GM19328 (cell line): ENCODE measurements at regions not wholly inside any gene's neighbourhood (a gene's known extent, or its start where the extent isn't known, plus 50 kb on each side); places are given as distances from the start of the nearest gene placed in this dataset.
"Not testable (repeated sequence)": the region's sequence is repeated elsewhere in the genome, so short reads cannot be mapped to it uniquely, and the experiment has no call there.

Experiments
- ATAC-seq: cut with Tn5 transposase; IDR thresholded peaks from one replicate; pipeline ENCODE4 v1.9.1; 2021; ENCODE audit warnings: mild to moderate bottlenecking, moderate library complexity; ENCODE audit not compliant: unreplicated experiment

DNA sequence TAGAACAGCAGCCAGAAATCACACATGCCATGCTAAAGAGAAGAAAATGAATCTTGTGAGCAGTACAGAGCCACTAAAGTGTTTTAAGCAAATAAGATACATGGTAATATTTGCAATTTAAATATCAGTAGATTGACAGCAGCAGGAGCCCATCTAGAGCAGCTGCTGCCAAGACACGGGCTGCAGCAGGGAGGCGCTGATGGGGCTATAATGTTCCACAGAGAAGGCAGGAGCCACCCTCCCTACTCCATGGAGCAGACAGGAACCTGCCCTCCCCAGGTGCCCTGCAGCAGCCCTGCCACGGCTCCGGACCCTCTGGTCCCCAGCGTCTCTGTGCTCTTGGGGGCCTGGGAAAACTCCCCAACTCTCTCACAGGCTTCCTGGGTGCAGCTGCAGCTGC is 224.1 kb upstream of the ISL1 start:
- ATAC-seq = no peak

DNA sequence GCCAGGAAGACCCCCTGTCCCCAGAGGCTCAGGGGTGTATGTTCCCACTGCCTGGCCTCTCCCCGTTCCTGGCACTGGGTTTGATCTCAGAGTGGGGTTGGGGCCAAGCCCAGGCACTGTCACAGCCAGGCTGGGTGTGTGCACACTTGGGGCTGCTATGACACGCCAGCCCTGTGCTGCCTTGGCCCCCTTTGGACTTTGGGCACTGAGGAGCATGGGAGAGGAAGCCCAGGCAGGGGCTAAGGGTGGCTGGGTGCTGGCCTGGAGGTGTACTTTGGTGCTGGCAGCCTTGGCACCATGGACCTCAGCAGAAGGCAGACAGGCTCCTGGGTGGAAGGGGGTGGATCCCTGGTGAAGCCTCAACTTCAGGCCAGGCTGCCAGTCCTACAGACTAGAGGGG is 223.6 kb upstream of the ISL1 start:
- ATAC-seq = no peak

DNA sequence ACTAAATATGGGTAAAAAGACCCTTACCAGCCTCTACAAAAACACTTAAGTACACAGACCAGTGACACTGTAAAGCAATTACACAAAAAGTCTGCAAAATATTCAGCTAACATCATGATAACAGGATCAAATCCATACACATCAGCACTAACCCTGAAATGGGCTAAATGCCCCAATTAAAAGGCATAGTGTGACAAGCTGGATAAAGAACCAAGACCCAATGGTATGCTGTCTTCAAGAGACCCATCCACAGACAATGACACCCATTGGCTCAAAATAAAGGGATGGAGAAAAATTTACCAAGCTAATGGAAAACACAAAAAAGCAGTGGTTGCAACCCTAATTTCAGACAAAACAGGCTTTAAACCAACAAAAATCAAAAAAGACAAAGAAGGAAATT is 221.0 kb upstream of the ISL1 start:
- no peak for ATAC-seq

DNA sequence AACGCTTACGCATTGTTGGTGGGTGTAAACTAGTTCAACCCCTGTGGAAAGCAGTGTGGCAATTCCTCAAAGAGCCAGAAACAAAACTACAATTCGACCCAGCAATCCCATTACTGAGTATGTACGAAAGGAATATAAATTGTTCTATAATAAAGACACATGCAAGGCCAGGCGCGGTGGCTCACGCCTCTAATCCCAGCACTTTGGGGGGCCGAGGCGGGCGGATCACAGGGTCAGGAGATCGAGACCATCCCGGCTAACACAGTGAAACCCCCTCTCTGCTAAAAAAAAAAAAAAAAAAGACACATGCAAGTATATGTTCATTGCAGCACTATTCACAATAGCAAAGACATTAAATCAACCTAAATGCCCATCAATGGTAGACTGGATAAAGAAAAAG is 217.6 kb upstream of the ISL1 start:
- ATAC-seq = not testable (repeated sequence)

DNA sequence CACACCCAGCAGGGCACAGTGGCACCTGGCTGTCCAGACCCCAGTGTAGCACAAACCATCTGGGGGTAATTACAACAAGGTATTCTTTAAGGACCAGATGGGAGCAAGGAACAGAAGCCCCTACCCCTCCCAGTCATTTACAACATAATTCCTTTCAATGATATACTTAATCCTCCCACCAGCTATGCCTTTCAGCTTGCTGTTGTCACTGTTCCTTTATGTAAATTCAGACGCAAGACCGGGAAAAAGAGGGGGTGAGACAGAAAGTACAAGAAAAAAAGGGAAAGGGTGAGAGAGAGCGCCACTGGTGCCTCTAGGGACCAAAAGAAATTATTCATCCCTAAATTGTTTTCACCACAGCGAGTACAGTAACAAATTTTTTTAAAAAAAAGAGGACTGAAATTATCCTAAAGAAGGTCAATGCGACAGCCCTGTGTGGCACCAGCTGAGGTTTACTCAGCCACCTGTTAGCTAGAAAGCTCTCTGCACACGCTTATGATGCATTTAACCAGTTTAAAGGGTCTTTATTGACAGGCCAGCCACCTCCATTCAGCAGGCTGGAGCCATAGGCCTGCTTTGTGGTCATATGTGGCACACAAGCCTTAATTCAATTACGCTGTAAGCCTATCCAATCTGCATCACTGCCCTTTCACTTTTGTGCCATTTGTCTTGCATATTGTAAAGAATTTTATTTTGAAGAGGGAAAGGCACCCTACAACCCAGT is 210.2 kb upstream of the ISL1 start:
- ATAC-seq = no peak

DNA sequence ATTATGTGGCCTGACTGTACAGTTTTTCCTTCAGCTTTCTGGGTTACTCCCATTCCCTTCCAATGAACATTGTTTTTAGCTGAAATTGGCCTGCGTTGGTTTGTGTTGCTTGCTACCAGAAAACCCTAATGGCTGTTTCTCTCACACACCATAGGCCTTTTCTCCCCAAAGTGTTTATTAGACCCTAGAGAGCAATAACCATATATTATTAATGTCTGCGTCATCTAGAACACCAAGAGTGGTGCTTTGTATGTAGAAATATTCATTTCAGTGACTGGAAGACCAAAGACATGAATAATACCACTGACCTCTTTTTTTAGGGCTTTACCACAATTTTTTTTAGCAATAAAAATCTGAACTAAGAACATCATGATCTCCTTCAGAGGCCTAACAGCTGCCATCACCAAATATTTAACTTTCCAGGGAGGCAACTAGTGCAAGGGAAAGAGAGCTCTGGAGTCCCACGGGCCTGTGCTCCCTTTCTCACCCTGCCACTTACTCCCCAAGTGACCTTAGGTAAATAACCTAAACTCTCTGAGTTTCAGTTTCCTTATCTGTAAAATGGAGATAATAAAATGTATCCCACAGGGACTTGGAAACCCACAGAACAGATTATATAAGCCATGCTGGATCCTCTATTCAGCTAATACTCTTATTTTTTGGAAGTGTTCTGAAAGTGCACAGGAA is 201.9 kb upstream of the ISL1 start:
- ATAC-seq = no peak

DNA sequence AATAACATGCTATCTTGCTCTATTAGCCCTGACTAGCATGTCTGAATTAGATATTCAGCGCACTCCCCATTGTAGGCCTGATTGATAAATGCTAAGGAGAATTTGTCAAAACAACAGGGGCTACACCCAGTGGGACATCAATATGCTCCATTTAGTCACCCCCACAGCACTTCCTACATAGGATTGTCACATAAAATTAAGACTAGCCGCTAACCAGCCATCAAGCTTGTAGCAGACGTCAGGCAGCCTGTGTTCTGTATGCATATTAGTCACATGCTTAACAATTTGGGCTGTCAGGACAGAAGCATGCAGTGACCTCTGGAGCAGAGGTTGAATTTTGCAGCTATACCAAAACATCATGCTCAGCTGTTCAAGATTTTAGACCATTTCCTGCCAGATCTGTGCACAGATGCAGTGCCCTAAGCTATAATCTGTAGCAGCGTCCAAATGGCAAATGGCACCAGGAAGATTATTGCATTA is 197.4 kb upstream of the ISL1 start:
- no peak for ATAC-seq

DNA sequence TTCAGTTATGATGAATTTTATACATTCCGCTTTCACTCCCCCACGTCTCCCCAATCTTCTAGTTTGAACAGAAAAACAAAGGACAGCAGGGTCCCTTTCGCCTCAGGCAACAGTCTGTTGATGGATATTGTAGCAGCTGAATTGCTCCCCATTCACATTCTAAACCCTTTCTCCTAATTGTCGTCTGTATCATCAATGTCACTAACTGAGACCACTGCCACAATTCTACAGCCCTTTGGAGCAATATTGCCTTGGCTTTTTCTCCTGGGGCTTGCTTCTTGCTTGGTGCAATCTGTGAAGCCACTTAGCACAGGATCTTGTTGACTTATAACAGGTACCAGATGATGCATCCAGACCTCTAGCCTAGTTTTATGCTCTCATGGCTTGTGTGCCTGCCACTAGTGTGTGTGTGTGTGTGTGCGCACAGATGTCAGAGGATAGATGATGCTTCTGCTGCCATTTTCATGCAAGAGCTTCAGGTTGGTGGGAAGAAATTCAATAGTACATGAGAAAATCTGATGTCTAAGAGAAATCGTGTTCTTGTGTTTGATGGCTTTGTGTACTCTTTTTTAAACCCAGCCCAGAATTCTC is 195.2 kb upstream of the ISL1 start:
- no peak for ATAC-seq

DNA sequence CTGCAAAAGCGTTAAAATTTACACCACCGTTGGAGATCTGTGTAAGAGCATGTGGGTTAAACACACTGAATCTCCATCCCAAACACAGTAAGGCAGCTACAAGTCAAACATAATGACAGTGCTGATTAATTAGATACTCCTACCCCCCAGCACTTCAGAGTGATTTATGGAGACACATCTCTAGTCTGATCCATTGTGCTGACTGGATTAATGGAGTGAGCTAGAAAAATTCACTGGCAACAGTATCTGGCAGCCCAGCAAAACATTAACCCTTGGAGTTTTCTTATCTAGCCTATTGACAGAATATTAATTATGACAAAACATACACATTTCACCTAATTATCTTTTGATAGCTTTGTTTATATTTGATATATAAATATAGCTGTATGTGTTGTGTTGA is 188.6 kb upstream of the ISL1 start:
- no peak for ATAC-seq

DNA sequence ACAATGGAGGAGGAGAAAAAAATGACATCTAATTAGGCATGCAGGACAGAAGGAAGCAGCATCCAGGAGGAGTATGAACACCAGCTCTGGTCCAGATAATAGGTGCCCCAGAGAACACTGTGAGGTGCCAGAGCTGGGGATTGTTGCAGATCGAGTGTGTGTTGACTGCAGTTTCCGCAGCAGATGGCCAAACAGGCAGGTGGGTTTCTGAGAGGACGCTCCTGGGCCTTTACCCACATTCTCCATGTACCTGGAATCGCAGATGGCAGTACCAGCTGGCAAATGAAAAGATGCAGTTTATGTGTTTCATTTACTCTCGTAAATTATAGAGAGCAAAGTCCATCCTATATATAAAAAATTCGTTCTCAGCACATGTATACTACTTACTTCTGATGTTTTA is 182.2 kb upstream of the ISL1 start:
- no peak for ATAC-seq

DNA sequence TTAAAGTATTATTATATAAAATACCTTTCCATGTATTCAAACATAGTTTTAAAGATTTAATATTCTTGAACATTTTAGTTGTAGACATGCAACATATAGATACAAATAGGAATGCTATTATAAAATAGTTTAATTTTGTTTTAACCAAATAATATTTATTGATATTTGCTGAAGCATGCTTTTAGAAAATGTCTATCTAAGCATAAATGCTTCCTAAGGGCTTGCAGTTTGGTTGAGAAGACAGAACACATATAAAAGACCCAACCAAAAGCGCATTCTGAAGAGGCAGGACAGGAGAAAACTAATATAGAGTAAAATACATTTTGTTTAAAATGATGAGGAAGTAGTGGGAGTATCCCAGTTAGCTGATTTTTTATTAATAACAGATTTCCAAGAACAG is 181.5 kb upstream of the ISL1 start:
- no peak for ATAC-seq

DNA sequence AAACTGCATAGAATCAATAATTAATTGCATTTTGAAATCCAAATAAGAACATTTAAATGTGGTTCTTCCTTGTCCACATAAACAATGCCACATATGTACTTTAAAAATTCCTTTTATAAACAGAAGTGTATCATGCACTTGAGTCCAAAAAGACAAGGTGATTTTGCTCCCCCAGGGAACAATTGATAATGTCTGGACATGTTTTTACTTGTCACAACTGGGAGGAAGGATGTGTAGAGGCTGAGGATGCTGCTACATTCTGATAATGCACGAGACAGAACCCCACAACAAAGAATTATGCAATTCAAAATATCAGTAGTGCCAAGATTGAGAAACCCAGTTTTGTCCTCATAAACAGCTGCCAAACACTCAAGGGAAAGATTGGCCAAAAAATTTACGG is 181.1 kb upstream of the ISL1 start:
- ATAC-seq = no peak

DNA sequence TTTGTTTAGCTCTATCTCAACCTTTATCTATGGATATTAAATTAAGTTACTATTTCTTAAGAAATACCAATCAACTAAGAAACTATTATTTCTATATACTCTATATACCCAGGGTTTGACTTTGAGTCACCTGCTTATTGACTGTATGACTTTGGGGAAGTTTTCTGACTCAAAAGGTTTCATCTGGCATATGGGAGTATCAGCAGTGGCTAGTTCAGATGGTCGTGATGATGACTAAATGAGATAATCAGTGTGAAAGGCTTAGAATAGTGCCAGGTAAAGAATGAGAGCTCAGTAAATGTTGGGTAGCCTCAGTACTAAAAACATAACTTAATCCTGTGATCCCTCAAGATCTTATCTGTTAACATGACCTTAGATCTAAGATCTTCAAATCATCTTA is 179.7 kb upstream of the ISL1 start:
- ATAC-seq = no peak

DNA sequence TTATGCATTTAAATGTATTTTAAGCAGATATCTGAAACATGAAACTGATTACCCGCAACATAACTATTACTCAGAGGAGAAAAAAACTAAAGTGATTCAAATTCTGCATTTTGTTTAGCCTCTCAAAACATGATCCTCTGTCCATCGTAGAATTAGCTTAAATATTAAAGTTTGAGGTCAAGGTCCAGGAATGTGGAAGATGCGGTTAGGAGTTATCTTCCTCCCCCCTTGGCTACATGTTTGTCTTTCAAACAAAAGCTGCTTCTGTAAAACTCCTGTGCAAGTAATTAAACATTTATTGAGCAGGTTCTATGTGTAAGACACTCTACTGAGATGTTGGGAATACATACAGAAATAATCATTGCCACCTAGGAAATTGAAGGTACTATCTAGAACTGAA is 175.0 kb upstream of the ISL1 start:
- ATAC-seq = no peak

DNA sequence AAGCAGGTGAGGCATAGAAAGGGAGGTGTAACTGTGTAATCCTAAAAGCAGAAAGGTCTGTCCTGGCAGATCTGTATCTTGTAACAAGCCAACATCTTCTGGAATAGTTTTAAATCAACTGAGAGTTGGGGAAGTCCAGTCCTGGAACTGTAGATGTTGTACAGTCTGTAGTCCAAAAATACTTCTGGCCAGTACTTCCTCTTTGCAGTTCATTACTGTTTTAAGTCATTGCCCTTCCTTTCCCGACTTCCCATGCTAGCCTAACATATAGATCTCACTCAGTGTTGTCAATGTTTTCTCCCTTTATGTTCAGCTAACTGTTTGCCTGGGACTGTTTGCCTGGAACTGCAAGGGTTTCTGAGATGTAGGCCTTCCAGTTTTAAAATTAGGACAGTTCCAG is 168.5 kb upstream of the ISL1 start:
- ATAC-seq = no peak

DNA sequence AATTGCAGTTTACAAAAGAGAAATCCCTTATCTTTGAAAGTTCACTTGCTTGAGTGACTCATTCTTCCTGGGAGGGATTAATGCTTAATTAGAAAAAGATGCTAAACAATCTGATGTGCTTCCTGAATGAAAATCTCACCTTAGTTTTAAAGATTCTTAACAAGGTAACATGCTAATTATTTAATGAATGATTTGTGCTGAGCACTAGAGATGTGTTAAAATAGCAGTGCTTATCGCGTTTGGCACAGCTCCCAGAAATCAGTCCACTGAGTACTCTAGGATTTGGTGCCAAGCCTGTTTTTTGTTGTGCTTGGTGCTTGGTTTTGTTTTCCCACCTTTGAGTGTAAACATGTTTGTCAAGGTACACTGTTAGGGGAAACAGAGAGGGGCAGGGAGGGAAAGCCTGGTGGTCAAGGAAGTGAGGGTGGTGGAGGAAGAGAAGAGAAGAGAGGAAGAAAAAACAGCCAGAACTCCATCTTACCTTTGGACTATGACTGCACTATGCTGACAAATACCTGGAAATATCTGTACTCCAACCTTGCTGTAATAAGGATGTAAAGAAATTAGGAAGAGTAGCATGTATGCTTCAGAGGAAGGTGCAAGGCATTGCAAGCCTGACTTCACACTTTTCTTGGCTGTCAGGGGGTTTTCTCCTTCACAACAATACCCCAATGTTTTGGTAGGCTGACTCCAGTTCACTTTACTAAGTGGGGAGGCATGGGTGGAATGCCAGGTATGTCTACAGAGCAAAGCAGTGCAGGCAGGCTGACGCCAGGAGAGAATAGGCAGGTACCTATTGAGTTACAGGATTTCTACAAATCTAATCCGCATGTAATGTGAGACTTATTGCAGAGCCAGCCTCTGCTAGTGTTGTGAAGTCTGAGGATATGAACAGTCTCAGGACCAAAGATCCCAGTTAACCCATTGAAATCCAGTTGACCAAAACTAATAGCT is 157.2 kb upstream of the ISL1 start:
- no peak for ATAC-seq

DNA sequence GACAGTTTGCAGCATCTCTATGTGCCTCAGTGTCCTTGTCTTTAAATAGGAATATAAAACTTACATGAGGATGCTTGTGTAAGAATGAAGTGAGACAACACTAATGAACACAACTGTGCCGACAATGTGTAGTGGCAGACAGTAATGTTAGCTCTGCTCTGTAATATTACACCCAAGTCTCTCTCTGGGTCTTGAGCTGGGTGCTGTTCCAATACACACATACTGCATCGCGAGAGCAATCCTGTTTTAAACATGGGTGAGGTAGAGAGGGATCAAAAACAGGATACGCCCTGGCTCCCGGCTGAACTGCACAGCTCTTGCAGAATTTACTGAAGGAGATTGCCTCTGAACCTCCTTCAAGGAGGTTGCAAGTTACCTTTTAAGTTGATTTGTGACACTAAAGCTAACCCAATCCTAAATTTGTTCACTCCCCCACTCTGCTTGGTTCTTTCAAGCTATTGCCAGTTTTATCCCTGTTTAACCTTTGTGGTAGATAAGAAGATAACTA is 155.2 kb upstream of the ISL1 start:
- no peak for ATAC-seq

DNA sequence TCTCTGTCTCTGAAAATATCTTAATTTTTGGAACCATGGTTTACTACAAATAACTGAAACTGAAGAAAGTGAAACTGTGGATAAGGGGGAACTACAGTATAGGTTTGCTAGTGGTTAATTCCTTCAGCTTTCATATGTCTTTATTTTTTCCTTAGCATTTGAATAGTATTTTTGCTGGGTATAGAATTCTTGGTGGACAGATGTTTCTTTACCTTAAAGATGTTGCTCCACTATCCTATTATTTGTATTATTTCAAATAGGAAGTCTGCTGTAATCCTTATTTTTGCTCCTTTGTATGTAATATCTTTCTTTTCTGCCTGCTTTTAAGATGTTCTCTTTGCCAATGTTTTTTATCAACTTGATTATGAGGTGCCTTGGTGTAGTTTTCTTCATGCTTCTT is 152.9 kb upstream of the ISL1 start:
- no peak for ATAC-seq

DNA sequence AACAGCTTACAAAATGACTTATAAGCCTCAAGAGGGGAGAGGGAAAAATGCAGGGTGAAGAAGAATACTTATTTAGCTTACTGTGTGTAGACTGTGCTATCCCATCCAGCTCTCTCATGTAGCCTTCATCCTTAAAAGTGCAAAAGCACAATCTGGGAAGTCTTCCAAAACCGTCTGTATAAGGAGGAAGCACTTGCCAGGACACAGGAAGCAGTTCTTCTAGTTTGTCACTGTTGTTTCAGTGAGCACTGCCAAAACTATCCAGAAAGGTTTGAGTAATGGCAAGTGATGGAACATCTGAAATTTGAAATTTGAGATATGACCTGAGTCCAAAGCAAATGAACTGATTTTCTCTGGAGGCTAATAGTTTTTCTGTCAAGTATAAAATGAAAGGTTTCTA is 140.8 kb upstream of the ISL1 start:
- ATAC-seq = no peak

DNA sequence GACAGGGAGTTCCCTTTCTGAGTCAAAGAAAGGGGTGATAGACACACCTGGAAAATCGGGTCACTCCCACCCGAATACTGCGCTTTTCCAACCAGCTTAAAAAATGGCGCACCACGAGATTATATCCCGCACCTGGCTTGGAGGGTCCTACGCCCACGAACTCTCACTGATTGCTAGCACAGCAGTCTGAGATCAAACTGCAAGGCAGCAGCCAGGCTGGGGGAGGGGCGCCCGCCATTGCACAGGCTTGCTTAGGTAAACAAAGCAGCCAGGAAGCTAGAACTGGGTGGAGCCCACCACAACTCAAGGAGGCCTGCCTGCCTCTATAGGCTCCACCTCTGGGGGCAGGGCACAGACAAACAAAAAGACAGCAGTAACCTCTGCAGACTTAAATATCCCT is 132.3 kb upstream of the ISL1 start:
- not testable (repeated sequence) for ATAC-seq

DNA sequence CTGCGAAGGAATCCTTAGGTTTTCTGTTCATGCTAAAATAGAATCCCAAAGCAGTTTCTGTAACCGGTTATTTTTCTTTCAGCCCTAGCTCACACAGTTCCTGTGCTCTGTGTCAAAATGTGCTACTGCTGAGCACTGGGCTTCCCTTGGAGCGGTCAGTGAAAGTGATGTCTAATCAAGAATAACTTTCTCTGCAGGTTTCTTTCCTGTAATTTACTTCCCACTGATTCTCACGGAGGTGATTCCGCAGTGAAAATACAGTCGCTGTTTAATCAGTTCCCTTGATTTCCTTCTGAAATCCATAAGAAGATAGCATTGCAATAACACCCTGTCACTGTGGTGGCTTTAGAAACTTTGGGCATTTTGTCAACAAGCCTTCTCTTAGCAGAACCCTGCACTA is 112.0 kb upstream of the ISL1 start:
- no peak for ATAC-seq
